Activated CD8-positive, alpha-beta T cell treated with anti-CD3 and anti-CD28 coated beads for 36 hours (primary cell): ENCODE measurements at regions not wholly inside any gene's neighbourhood (a gene's known extent, or its start where the extent isn't known, plus 50 kb on each side); places are given as distances from the start of the nearest gene placed in this dataset.

Source experiments
- ATAC-seq: fragments of 200-7000 bp; cut with Tn5 transposase; one replicate; pipeline ENCODE4 v1.10.0; 2021; ENCODE audit warnings: mild to moderate bottlenecking, moderate library complexity
- CTCF ChIA-PET: fragments of 350-600 bp; sonication (Branson Sonifier 250); formaldehyde crosslinking; loops from one replicate; lab custom pipeline; 2021; ENCODE audit warnings: antibody characterized with exemption; lab: Charles Lee
- POLR2A ChIA-PET: fragments of 350-600 bp; sonication (Branson Sonifier 250); formaldehyde crosslinking; loops from one replicate; lab custom pipeline; 2021; ENCODE audit warnings: antibody characterized with exemption; lab: Charles Lee
- DNase-seq: peaks from one replicate; pipeline ENCODE4 v3.0.0-alpha.2; 2020
- H3K27ac Mint-ChIP-seq: one replicate; pipeline ENCODE4 v1.8.0; 2021; ENCODE audit warnings: mild to moderate bottlenecking, mixed read lengths
- H3K27me3 Mint-ChIP-seq: one replicate; pipeline ENCODE4 v1.8.0; 2021; ENCODE audit warnings: mixed read lengths
- H3K36me3 Mint-ChIP-seq: one replicate; pipeline ENCODE4 v1.8.0; 2021; ENCODE audit warnings: low read depth, mixed read lengths
- H3K4me1 Mint-ChIP-seq: one replicate; pipeline ENCODE4 v1.8.0; 2021; ENCODE audit warnings: low read depth, mixed read lengths
- H3K4me3 Mint-ChIP-seq: one replicate; pipeline ENCODE4 v1.8.0; 2021; ENCODE audit warnings: mild to moderate bottlenecking, moderate library complexity, mixed read lengths
- H3K9me3 Mint-ChIP-seq: one replicate; pipeline ENCODE4 v1.8.0; 2021; ENCODE audit warnings: mixed read lengths
- intact Hi-C: fragments of 100-400 bp; cut with micrococcal nuclease; formaldehyde crosslinking; loops from one replicate; pipeline ENCODE4 v1.10.0; 2022
- TF ChIP-seq, protein P1 (sequence below): fragments of 200-600 bp; IDR thresholded peaks from one replicate; pipeline ENCODE4 v1.8.0; 2022; ENCODE audit warnings: antibody characterized with exemption, mild to moderate bottlenecking

DNA sequence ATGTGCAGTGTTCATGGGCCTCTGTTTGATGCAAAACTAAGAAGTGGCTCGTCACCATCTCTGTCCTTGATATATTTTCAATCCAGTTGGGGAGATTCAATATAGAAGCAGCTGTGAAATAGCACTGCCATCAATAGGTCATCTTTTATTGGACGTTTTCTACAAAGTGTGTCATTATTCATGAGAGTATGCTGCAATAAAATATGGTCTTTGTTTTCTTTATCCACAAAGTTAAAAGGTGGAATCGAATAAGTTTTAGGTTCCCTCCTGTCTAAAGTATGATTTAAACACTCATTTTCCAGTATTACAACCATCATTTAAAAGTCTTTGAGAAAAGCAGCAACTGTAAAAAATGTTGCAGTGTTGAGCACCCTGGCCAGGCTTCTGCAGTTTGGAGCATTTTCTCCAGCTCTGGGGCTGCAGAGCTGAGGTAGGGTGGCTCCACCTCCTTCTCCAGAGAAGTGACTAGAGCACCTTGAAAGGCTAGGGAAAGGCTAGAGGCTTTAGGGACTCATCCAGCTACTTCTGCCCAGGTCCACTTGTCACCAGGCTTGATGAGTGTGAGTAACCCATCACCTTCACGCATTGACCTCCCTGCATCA is 56.5 kb upstream of the DNAH14 start:
- ATAC-seq (no peak), DNase-seq (no peak)
- Mint-ChIP-seq H3K36me3 (no peaks in the 10 kb centered on the region), H3K9me3 (no peaks in the 10 kb centered on the region), H3K27ac (no peak overlapping the region), H3K27me3 (peaks cover 2% of the 10 kb centered on the region), H3K4me3 (no peak overlapping the region), H3K4me1 (no peaks in the 10 kb centered on the region)
- POLR2A ChIA-PET = no interaction called here
- TF ChIP-seq, protein P1, sequence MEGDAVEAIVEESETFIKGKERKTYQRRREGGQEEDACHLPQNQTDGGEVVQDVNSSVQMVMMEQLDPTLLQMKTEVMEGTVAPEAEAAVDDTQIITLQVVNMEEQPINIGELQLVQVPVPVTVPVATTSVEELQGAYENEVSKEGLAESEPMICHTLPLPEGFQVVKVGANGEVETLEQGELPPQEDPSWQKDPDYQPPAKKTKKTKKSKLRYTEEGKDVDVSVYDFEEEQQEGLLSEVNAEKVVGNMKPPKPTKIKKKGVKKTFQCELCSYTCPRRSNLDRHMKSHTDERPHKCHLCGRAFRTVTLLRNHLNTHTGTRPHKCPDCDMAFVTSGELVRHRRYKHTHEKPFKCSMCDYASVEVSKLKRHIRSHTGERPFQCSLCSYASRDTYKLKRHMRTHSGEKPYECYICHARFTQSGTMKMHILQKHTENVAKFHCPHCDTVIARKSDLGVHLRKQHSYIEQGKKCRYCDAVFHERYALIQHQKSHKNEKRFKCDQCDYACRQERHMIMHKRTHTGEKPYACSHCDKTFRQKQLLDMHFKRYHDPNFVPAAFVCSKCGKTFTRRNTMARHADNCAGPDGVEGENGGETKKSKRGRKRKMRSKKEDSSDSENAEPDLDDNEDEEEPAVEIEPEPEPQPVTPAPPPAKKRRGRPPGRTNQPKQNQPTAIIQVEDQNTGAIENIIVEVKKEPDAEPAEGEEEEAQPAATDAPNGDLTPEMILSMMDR = no peak
- intact Hi-C loops = no loop called here
- CTCF ChIA-PET = no interaction called here

DNA sequence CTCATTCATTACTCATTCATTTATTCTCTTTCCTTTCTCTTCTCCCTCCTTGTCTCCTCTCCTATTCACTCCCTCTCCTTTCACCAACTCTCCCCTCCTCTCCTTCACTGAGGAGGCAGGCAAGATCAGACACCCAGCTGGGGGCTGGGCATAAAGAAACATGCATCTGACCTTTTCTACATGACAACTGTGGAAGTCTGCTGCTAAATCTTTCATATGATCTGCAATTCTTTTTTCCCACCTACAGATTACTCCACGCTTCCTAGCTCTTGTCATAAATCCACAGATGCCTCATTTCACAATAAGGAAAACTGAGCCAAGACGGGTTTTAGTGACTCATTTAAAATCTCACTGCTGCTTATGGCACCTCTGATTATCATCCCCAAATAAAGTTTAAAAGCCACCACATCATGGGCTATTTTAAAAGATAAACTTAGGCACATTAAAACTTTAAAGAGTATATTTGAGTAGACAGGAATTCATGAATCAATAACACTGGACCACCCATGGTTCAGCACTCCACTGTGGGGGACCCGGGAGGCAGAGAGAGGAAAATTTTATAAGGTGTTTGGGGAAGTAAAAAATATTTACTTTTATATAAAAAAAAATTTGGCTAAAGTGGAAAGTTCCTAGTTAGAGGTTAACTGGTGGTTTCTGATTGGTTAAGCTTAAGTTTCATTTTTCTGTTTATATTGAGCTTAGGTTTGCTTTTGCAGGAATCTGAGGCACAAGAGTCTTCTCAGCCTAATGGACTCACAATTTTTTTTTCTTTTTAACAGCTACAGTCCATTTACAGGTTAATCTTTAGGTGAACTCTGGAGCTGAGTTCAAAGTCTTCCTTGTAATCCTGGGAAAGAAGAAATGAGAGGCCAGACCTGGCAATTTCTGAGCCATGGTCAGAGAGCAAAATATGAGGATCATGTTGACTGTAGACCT is 55.8 kb upstream of the DNAH14 start:
- Mint-ChIP-seq H3K36me3 (no peaks in the 10 kb centered on the region), H3K4me3 (no peak overlapping the region), H3K27me3 (peaks cover 2% of the 10 kb centered on the region), H3K9me3 (no peaks in the 10 kb centered on the region), H3K27ac (no peak overlapping the region), H3K4me1 (no peaks in the 10 kb centered on the region)
- CTCF ChIA-PET = interaction anchor here (0.7 kb wide), 1 partner anchor 445 kb away, joined by 3 read pairs; no protein-coding TSS in a partner anchor
- TF ChIP-seq, protein P1 = no peak
- DNase-seq (no peak), ATAC-seq (no peak)
- intact Hi-C loops = no loop called here
- POLR2A ChIA-PET = no interaction called here

DNA sequence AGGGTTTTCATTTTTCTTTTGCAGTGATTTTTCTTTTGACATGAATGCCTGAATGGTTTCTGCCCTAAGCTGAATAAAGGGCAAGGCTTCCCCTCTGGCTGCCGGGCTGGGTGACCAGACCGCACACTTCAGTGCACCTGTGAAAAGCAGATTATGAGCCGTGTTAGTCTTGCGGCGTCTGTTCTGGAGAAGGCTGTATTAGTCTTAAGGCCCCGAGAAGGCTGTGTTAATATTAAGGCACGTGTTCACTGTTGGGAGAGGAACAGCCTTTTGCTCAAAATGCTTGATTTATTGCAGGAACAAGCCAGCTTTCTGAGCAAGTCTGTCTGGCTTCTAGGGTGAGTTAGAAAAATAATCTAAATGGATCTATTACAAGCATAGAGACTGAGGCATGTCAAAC is 54.7 kb upstream of the DNAH14 start:
- DNase-seq (no peak), ATAC-seq (no peak)
- TF ChIP-seq, protein P1 = no peak
- H3K36me3 Mint-ChIP-seq = no peaks in the 10 kb centered on the region
- H3K9me3 Mint-ChIP-seq = no peaks in the 10 kb centered on the region
- H3K4me1 Mint-ChIP-seq = no peaks in the 10 kb centered on the region
- intact Hi-C loops = no loop called here
- ChIA-PET POLR2A (no interaction called here), CTCF (interaction anchor here (0.7 kb wide), 1 partner anchor 444 kb away, joined by 3 read pairs; no protein-coding TSS in a partner anchor)
- no peak overlapping the region for H3K27ac Mint-ChIP-seq
- peaks cover 2% of the 10 kb centered on the region for H3K27me3 Mint-ChIP-seq
- no peak overlapping the region for H3K4me3 Mint-ChIP-seq

DNA sequence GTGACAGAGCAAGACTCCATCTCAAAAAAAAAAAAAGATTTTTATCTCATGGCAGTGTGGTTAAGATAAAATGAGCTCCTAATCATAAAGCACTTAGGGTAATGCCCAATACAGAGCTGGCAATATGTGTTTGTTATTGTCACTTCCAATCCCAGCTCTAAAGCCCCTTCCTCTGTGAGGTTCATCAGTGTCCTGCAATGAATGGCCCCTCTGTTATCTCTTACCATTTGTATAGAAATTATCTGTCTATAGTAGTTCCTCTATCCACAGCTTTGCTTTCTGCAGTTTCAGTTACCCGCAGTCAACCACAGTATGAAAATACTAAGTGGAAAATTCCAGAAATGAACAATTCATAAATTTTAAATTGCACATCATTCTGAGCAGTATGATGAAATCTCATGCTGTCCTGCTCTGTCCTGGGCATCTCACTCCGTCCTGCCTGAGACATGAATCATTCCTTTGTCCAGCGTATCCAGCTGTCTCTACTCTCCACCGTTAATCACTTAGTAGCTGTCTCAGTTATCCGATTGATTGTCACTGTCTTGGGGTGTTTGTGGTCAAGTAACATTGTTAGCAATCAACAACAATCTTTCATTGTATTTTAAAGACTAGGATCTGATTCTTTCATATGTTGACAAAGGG is 50.2 kb upstream of the DNAH14 start:
- Mint-ChIP-seq H3K36me3 (no peaks in the 10 kb centered on the region), H3K27me3 (peaks cover 8% of the 10 kb centered on the region), H3K4me3 (no peak overlapping the region), H3K27ac (no peak overlapping the region), H3K9me3 (no peaks in the 10 kb centered on the region), H3K4me1 (no peaks in the 10 kb centered on the region)
- intact Hi-C loops = no loop called here
- TF ChIP-seq, protein P1 = no peak
- ChIA-PET POLR2A (no interaction called here), CTCF (no interaction called here)
- ATAC-seq (no peak), DNase-seq (no peak)
